Erythroblast (primary cell): ENCODE measurements at regions not wholly inside any gene's neighbourhood (a gene's known extent, or its start where the extent isn't known, plus 50 kb on each side); places are given as distances from the start of the nearest gene placed in this dataset.

Source experiments
- GATA1 ChIP-seq: IDR thresholded peaks from 2 replicates; pipeline ENCODE4 v1.6.1; 2011; ENCODE audit warnings: low read depth, mild to moderate bottlenecking, control low read depth, low read length, moderate library complexity
- POLR2A ChIP-seq: IDR thresholded peaks from 2 replicates; pipeline ENCODE4 v1.6.1; 2011; ENCODE audit warnings: mild to moderate bottlenecking, low read length

DNA sequence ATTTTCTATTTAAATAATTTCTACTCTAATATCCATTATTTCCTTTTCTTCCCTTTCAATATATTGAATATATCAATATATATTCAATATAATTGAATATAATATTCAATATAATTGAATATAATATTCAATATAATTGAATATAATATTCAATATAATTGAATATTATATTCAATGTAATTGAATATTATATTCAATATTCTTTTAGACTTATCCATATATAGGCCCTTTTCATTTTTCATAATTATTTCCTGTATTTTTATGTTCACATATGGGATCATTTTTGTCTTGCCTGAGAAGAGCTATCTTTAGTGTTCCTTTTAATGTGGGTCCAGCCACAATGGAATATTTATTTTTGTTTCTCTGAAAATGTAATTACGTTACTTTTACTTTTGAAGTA is 88.9 kb upstream of the ESRRB start:
- TF ChIP-seq POLR2A (no peak), GATA1 (no peak)
